Activated CD8-positive, alpha-beta memory T cell treated with anti-CD3 and anti-CD28 coated beads, Interleukin-2, amount 50 U/mL, for 1 hour (primary cell): ENCODE measurements at regions not wholly inside any gene's neighbourhood (a gene's known extent, or its start where the extent isn't known, plus 50 kb on each side); places are given as distances from the start of the nearest gene placed in this dataset.
"Not testable (repeated sequence)": the region's sequence is repeated elsewhere in the genome, so short reads cannot be mapped to it uniquely, and the experiment has no call there.

Experiments
- DNase-seq: peaks from one replicate; pipeline ENCODE4 v3.0.0-alpha.2; 2020; ENCODE audit errors: extremely low read depth

GRCh38 chr2:87409601-87410000 lies 338.3 kb upstream of the PLGLB2 start:
- not testable (repeated sequence) for DNase-seq

- not testable (repeated sequence) for DNase-seq
Observed at GRCh38 chr2:87410371-87410770, 337.5 kb upstream of the PLGLB2 start.

GRCh38 chr2:87412036-87412820 lies 335.7 kb upstream of the PLGLB2 start:
- DNase-seq = not testable (repeated sequence)

- not testable (repeated sequence) for DNase-seq
Observed at GRCh38 chr2:87414331-87414730, 333.6 kb upstream of the PLGLB2 start.

GRCh38 chr2:87414795-87415570 lies 332.9 kb upstream of the PLGLB2 start:
- DNase-seq = not testable (repeated sequence)

GRCh38 chr2:87415586-87416265 lies 332.2 kb upstream of the PLGLB2 start:
- not testable (repeated sequence) for DNase-seq

- DNase-seq = not testable (repeated sequence)
Observed at GRCh38 chr2:87416266-87416592, 331.7 kb upstream of the PLGLB2 start.

- not testable (repeated sequence) for DNase-seq
Observed at GRCh38 chr2:87417147-87417546, 330.7 kb upstream of the PLGLB2 start.

GRCh38 chr2:87417742-87418567 lies 329.9 kb upstream of the PLGLB2 start:
- not testable (repeated sequence) for DNase-seq

- DNase-seq = not testable (repeated sequence)
Observed at GRCh38 chr2:87418823-87419822, 328.8 kb upstream of the PLGLB2 start.

- DNase-seq = not testable (repeated sequence)
Observed at GRCh38 chr2:87419980-87420379, 327.9 kb upstream of the PLGLB2 start.

GRCh38 chr2:87420954-87421353 lies 326.9 kb upstream of the PLGLB2 start:
- DNase-seq = not testable (repeated sequence)

- not testable (repeated sequence) for DNase-seq
Observed at GRCh38 chr2:87423796-87424762, 323.8 kb upstream of the PLGLB2 start.

GRCh38 chr2:87424763-87425154 lies 323.1 kb upstream of the PLGLB2 start:
- DNase-seq = not testable (repeated sequence)

GRCh38 chr2:87425191-87425590 lies 322.7 kb upstream of the PLGLB2 start:
- DNase-seq = not testable (repeated sequence)

- not testable (repeated sequence) for DNase-seq
Observed at GRCh38 chr2:87425717-87426116, 322.2 kb upstream of the PLGLB2 start.

- not testable (repeated sequence) for DNase-seq
Observed at GRCh38 chr2:87428452-87429130, 319.3 kb upstream of the PLGLB2 start.

GRCh38 chr2:87429206-87429930 lies 318.5 kb upstream of the PLGLB2 start:
- not testable (repeated sequence) for DNase-seq
